ENCODE measurements at regions not wholly inside any gene's neighbourhood (a gene's known extent, or its start where the extent isn't known, plus 50 kb on each side); places are given as distances from the start of the nearest gene placed in this dataset.

GRCh38 chr4:165716472-165716871 is 156.6 kb upstream of the TLL1 start:
- TF ChIP-seq POLR2A (IDR thresholded peaks at IDR 0.05; ENCODE audit: low read length) (no peak), GATA1 (IDR thresholded peaks at IDR 0.05; ENCODE audit: low read depth, low read length) (no peak)

Data from erythroblast (primary cell).